Hematopoietic multipotent progenitor cell treated with erythropoietin and hydrocortisone succinate and interleukin-3 and kit ligand, for 6 days (in vitro differentiated cells): ENCODE measurements at regions not wholly inside any gene's neighbourhood (a gene's known extent, or its start where the extent isn't known, plus 50 kb on each side); places are given as distances from the start of the nearest gene placed in this dataset.
"Not testable (repeated sequence)": the region's sequence is repeated elsewhere in the genome, so short reads cannot be mapped to it uniquely, and the experiment has no call there.

Experiments
- DNase-seq: peaks from one replicate; pipeline ENCODE4 v3.0.0-alpha.2; 2015

DNA sequence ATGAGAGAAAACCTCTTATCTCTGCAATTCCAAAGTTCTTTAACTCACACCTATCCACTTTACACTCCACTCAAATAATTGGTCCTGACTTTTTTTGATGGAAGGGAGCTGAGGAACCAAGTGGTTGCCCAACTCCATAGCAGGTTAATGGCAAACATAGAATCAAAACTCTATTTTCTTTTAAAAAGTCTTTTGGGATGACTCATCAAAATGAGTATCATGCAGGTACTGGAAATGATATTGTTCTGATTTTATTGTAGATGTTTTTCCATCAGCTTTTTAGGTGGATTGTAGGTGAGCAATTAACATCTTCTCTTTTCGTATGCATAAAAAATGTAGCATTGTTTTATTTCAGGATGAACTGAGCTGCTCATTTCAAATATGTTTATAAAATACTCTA lies 239.5 kb downstream of the SATB1 start:
- DNase-seq = no peak

DNA sequence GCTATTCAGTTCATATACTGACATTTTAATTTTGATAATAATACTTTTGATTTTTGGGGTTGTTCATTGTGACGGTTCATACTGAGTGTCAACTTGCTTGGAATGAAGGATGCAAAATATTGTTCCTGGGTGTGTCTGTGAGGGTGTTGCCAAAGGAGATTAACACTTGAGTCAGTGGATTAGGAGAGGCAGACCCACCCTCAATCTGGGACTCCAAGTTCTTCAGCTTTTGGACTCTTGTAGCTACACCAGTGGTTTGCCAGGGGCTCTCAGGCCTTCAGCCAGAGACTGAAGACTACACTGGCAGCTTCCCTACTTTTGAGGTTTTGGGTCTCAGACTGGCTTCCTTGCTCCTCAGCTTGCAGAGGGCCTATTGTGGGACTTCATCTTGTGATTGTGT lies 242.2 kb downstream of the SATB1 start:
- not testable (repeated sequence) for DNase-seq

DNA sequence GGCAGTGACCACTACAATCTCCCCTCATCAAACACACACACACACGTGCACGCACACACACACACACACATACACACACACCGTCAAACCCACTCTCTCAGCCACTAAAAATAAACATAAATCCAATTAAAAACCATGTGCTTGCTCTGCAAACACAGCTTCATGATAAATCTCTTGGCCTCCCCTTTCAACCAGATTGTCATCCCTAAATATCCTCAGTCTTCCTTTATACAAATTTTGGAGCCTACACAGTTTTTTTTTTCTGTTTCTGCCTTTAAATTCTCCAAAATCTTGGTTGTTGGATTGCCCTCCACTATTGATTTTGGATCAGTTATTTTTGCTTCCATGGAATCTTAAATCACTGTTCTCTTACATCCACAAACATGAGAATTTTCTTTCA lies 245.6 kb downstream of the SATB1 start:
- DNase-seq = no peak

DNA sequence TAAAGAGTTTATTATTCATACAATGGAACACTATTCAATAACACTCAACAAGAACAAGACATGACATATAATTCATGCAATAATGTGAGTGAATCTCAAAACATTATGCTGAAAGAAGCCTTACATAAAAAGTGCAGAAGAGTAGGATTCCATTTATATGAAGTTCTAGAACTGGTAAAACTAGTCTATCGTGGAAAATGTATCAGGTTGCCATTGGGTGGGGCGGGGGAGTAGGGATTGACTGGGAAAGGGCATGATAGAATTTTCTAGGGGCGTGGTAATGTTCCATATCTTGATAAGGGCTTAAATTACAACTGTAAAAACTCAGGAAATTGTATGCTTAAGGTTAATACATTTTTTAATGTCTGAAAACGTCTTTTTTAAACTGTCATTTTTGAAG lies 247.9 kb downstream of the SATB1 start:
- DNase-seq = no peak

DNA sequence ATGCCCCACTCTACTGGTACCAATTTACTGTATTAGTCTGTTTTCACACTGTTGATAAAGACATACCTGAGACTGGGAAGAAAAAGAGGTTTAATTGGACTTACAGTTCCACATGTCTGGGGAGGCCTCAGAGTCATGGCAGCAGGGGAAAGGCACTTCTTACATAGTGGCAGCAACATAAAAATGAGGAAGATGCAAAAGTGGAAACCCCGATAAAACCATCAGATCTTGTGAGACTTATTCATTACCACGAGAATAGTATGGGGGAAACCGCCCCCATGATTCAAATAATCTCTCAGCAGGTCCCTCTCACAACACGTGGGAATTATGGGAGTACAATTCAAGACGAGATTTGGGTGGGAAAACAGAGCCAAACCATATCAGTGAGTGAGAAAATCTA lies 251.2 kb downstream of the SATB1 start:
- not testable (repeated sequence) for DNase-seq

DNA sequence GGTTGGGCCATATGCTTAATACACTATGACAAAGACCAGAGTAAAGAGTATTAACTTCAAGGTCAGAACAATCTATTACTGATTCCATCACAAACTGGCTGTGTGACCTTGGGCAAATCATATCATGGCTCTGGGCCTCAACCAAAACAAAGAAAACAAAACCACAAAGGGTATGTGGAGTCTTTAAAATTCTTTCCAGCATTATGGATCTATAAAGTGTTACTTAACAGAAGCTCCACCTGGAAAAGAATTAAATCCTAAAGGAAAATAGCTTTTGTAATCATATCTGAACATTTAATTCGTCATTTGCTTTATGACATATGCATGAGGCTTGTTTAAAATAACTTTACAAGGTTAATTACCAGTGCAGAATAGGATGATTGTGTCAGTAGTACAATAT lies 265.5 kb downstream of the SATB1 start:
- no peak for DNase-seq

DNA sequence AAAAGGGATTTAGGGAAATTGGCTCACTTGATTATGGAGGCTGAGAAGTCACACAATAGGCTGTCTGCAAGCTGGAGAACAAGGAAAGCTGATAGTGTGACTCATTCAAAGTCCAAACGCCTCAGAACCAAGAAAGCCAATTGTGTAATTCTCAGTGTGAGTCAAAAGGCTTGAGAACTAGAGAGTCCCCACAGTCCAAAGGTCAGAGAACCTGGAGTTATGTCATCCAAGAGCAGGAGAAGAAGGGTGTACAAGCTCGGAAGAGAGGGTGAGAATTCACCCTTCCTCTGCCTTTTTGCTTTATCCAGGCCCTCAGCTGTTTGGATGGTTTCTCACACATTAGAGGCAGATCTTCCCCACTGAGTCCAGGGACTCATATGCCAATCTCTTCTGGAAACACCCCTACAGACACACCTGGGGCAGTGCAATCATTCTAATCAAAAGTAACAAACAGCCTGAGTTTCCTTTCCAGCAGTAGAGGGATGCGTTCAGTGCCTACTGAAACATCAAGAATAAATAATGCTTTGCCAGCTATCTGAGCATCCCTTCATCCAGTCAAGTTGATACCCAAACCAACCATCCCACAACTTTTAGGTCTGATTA lies 271.5 kb downstream of the SATB1 start:
- DNase-seq = peak; percentile 5

DNA sequence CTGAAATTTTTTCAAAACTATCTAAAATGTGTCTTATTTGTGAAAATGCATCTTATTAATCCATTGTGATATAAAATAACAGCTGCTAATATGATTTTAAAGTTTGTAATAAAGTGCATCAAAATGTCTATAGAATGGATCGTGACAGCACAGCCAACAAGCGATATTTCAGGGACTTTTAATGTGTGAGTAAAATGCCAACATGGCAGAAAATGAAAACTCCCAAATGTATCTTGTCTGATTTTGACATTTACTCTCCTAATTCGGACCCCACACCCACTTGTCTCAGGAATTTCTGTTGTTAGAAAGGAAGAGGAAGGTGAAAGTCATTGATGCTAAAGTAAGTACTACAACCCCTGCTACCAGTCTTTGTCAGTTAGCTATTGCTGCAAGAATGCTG lies 273.9 kb downstream of the SATB1 start:
- no peak for DNase-seq

DNA sequence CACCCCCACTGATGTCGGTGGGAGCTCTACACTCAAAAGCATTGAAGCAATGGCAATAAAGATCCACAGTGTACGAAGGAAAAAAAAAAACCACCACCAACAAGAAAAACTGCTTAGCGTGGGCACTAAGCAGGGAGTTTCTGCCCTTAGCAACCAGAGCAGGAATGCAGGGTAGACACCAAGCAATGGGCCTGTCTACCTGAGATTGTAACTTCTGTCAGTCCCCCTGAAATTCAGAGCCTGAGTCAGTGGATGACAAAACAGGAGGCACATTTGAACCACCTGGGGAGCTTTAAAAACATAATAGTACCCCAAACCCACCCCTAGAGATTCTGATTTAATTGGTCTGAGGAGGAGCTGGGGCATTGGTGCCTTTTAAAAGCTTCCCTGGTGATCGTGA lies 275.2 kb downstream of the SATB1 start:
- DNase-seq = no peak

DNA sequence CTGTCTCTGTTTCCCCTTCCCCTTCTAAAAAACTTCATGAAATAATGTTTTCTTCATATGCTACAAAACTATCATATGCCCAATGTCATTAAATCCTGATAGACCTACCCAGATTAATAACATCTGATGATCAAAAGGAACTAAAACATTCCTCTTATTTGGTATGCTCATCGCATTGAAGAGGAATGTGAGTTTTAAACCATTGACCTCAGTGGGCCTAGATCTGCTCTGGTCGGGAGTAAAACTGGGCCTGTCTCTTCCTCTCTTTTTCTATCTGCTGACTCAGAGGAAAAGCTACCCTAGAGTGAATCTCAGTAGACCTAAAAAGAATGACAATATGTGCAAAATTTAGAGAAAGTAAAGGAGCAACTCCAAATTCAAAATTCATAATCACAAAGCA lies 275.8 kb downstream of the SATB1 start:
- no peak for DNase-seq

DNA sequence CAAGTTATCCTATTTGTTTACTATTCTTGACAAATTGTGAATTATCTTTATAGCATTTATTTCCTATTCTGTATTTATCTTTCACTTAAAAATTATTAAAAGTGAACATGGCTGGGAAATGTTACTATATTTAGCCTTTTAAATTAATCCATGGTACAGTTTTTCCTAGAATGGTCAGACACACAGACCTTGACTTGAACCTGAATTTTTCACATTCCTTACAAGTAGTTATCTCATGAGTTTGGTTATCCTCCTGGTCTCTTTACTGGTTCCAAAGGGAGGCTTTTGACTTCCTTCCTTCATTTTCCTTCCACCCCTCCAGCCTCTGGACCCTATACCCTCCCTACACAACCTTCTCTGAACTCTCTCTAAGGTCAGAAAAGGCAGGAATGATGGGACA lies 280.6 kb downstream of the SATB1 start:
- no peak for DNase-seq

DNA sequence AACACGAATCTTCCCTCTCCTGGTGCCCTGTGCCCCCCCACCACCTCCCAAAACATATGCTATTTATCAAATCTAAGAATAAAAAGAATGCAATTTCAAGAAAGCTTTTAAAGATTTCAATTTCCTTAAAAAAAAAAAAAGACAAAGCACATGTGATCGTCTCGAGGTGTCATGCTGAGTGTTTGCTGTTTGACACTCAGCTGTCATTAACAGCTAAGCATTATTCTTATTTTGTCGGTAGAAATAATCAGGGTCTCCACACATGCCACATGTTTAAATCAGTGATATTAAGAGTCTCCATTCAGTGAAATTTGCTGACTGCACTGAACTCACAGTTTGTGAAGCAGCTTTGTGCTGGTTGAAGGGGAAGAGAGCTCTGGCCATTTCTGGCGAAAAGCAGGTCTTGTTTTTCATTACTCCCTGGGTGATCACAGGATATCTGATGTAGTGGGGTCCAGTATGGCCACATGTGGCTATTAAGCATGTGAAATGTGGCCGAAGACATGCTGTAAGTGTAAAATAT lies 281.8 kb downstream of the SATB1 start:
- no peak for DNase-seq

DNA sequence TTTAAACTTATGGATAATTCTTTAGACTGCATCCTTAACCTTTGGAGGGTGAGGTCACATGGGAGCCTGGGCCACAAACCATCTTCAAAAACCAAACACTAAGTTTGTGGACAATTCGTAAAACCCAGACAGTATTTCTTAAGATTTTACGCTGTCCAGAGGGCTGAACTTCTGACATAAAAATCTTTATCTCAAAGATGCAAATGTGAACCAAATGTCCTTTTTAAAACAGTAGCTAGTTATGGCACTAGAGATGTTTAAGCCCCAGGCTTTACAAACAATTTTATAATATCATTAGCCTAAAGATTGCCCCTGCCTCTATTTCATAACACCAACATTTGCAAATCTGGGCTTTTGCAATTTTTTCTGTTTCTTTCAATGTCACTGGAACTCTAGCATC lies 287.2 kb downstream of the SATB1 start:
- no peak for DNase-seq

DNA sequence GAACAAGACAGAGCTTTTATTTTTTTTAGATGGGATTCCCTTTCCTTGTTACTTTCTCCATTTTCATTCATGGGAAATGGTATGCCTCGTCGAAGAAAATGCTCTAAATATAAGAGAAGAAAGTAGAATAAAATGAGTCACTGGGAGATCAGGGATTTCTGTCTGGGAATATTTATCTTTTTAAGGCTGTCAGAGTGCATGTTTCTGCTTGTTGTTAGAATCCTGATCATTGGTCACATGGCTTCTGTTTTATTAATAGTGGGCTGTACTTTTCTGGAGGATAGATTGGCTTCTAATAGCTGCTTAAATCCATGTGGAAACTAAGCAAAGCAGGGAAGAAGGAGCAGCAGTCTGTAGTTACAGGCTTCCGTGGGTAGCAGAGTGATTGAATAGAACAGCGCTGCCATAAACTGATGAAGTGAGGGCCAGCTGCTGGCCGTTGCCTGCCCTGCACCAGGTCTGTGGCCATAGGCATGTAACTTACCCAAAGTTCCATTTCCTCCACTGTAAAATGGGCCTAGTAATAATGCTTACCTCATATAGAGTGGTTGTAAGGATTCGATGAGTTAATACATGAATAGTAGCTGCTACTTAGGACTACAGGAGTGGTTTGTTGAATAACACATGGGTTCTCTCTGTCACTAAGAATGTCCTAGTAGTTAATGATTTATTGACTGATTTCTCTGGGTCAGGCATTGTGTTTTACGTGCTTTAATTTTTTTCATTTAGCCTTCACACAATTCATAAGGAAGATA lies 289.9 kb downstream of the SATB1 start:
- DNase-seq = no peak

DNA sequence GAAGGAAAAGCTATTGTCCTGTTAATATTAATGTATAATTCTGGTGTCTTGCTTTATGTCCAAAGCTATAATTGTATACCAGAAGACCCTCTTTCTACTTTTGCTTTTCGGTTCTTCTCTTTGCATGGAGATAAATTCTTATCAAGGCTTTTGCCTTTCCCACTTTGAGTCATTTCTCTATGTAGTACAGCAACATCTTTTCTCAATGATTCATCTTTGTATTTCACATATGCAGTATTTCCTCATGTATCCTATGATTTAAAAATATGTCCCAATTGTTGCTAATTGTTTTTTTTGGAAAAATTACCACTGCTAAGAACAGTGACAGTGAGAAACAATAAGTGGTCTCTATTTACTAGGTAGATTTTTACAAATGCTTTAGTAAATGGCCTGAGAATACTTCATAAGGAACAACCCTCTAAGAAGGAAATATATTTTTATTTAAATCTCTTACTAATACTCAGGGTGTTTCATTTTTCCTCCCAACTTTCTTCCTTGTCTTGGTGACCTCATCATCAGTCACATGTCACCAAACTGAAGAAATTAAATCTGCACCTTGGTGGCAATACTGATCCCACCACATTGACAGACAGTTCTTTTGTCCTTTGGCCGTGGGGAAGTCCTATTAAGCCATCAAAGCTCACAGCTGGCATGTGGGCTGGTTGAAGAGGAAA lies 290.6 kb downstream of the SATB1 start:
- no peak for DNase-seq

DNA sequence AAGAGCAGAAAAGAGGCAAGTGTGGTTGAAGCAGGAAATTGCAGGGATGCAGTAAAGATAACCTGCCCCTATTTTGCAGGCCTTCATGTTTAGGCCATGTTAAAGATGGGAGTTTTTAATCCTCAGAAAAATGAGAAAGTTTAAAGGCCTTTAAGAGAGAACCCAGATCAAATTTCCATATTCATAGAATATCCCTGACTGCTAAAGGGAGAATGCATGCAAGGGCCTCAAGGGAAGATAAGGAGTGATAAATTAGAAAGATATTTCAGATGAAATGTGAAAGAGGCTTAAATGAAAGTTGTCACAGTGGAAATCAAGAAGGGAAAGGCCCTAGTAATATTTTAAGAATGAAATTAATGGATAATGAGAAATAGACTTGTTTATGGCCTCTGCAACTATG lies 292.1 kb downstream of the SATB1 start:
- no peak for DNase-seq

DNA sequence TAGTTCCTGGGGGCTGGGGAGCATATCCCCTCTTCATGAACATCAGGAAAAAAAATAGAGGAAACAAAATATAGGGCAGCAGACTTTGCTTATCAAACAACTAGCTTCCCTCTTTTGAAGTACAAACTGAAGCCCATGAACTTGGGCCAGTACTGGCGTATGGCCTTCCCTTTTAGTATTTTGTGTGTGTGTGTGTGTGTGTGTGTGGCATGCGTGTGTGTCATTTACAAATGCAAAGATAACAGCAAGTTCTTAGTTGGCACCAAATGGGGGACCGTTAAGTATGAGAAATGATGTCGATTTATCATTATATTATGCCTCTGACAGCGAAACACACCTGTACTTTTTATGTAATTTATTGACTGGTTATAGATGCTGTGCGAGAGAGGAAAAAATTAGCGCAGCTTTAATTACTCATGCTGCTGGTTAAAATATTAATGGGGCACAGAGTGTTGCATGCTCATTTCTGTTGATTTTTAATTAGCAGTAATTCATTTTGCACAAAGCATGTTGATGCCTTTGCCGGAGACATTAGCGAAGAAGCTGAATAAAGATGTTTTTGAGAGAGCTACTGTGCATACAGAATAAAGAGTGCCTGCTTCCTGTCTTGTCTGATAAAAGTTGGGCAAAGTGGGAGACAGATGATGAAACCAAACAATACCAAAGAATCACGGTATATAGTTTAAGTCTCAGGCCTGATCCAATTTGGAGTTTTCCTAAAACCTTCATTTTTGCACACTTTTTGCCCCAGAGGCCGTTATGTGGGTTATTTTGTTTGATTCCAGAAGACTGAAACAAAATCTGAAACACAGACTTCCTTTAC lies 297.1 kb downstream of the SATB1 start:
- peak; percentile 51 for DNase-seq

DNA sequence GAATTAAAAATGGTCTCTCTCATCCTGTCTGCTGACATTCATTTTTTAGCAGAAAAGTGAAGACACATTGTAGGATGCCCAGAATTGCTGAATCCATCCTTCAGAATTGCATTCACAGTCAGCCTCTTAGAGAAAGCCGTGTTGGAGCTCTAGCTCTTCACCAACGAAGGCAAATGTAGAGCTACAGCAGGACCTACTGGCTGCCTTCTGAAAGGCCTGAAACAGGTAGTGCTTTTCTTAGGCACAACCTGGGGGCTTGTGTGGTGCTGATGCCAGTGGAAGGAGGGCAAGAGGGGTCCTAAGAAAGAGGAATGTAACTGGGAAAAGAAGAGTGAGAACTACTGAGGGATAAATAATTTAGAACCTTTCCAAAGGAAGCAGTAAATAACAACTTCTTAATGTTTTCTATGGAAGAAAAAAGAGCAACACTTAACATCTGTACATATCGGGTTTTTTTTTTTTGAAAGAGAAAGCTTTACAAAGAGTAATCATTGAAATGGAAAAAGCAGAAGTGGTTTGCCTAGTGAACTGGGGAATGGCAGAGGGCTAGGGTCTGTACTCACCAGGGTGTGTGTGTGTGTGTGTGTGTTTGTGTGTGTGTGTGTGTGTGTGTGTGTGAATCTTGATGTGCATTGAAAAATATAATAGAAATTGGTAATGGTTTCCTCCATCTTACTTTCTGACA lies 297.8 kb downstream of the SATB1 start:
- peak; percentile 74 for DNase-seq

DNA sequence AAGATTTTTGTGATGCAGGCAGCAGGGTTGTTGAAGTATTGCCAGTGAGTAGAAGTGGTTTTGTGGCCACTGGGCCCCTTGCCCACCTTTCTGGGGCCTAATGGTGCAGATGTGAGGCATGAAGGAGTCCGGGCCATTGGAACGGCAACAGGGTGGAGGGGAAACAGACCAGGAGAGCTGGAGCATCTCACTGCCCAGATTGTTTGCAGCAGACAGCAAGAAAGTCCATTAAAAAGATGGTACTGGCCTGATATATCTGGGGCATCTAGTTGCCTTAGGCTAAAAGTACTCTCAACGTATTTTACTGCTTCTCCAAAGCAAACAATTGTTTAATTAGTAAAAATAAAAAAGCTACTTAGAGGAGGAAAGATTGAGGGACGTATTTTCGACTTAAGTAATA lies 298.4 kb downstream of the SATB1 start:
- no peak for DNase-seq

DNA sequence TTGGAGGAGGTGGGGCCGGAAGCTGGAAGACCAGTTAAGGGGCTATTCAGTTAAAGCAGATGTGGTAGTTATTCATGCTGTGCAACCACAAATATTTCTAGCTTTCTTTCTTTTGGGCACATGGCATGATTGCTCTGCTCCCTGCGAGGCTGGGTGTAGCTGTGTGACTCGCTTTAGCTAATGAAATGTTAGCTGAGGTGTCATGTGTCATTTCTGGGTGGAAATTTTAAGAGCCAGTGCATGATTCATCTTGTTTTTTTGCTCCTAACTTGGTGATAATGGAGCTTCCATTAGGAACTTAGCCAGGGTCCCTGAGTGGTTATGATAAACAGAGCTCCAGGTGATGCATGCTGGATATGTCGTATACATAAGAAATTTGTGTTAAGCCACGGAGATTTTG lies 300.6 kb downstream of the SATB1 start:
- DNase-seq = no peak

DNA sequence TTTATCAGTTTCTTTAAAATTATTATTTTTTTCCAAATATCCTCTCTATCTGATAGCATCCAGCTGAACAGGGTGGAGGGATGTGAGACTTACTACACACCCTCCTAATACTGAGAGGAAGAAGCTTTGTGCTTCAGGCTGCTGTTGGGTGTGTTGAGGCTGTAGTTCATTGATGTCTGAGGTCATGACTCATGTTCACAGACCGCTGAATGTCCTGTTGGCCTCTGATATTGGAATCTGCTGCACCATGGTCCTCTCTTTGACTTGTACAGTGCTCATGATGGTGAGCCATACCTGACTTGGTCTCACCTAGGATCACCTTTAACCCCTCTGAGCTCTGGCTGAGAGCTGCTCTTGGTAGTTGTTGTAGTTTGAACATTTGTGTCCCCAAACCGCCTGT lies 302.9 kb downstream of the SATB1 start:
- no peak for DNase-seq

DNA sequence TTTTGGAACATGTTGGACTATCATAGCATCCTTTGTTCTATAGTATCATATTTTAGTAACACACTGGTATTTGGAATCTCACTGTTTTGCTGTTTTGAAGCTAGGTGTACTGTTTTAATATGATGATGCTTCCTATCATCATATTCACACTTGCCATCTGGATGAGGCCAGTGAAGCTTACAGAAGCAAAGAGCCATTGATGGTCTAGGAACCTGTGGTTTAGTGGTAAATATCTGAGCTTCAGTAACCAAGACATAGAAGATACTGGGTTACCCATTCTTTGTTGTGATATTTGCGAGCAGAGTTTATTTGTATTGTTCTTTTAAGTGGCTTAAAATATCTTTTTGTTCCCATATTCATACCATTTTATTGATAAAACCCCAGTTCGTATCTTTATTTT lies 304.1 kb downstream of the SATB1 start:
- DNase-seq = no peak

DNA sequence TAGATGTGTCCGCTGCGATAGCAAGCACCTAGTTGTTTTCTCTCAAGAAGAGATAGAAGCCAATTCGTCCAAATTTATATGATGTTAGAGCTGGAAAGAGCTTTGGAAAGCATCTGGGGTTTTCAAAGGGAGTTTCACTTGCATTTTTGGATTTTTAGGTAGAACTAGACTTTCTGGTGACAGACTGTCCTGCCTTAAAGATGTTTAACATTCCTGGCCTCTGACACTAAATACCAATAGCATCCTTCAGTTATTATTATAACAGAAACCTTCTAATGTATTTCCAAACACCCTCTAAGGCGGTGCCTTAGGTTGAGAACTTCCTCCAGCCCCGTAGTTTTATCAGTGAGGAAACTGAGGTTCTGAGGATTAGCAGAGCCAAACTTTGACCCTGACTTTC lies 305.3 kb downstream of the SATB1 start:
- DNase-seq = no peak
